Esophagus squamous epithelium (tissue), 5 donors: ENCODE measurements at regions not wholly inside any gene's neighbourhood (a gene's known extent, or its start where the extent isn't known, plus 50 kb on each side); places are given as distances from the start of the nearest gene placed in this dataset.

Experiments used
- DNase-seq: peaks from one replicate; lab custom pipeline; 2025; lab: John Stamatoyannopoulos, UW
- H3K27ac ChIP-seq, 4 donors: fragments of 200-600 bp; sonication (generic); one replicate each; pipeline ENCODE4 v1.5.1; 2016 to 2019; ENCODE audit warnings: mild to moderate bottlenecking in 1 of 4
- H3K27me3 ChIP-seq, 4 donors: fragments of 200-600 bp; sonication (generic); 1 replicate in 3 of 4; 2 replicates in 1 of 4; pipeline versions ENCODE4 v1.5.1 to v1.6.0; 2017 to 2021; ENCODE audit warnings: antibody characterized with exemption in 1 of 4
- H3K36me3 ChIP-seq, 3 donors: fragments of 200-600 bp; sonication (generic); one replicate each; pipeline ENCODE4 v1.5.1; 2016 to 2019
- H3K4me1 ChIP-seq, 3 donors: fragments of 200-600 bp; sonication (generic); one replicate each; pipeline ENCODE4 v1.5.1; 2017 to 2019
- H3K4me3 ChIP-seq, 4 donors: fragments of 200-600 bp; sonication (generic); 1 replicate in 3 of 4; 2 replicates in 1 of 4; pipeline ENCODE4 v1.5.1; 2016 to 2019; ENCODE audit warnings: mild to moderate bottlenecking in 2 of 4, moderate library complexity in 1 of 4
- H3K9me3 ChIP-seq, 3 donors: fragments of 200-600 bp; sonication (generic); one replicate each; pipeline ENCODE4 v1.5.1; 2016 to 2019
- CTCF ChIP-seq, 6 experiments: fragments of 450-650 bp in 4 of 6; fragments of 200-600 bp in 2 of 6; sonication (generic) in 2 of 6; IDR thresholded peaks; one replicate each; pipeline ENCODE4 v1.5.1; 2016 to 2019; ENCODE audit warnings: antibody characterized with exemption in 6 of 6, mild to moderate bottlenecking in 4 of 6, moderate library complexity in 4 of 6
- POLR2A ChIP-seq, 4 donors: fragments of 450-650 bp; IDR thresholded peaks; one replicate each; pipeline ENCODE4 v1.6.1; 2017; ENCODE audit warnings: antibody characterized with exemption in 4 of 4, mild to moderate bottlenecking in 4 of 4, moderate library complexity in 3 of 4
- WGBS, 2 donors: methylation state at CpG; one replicate each; pipeline ENCODE4 v1.1.5; 2018; 5-methylcytosine and 5-hydroxymethylcytosine counted together
- intact Hi-C: fragments of 100-400 bp; cut with DNase I; formaldehyde crosslinking; loops from one replicate; pipeline ENCODE4 v1.15.0; 2022
- donor health status: DM: yes; HTN: yes; CAD: no.

DNA sequence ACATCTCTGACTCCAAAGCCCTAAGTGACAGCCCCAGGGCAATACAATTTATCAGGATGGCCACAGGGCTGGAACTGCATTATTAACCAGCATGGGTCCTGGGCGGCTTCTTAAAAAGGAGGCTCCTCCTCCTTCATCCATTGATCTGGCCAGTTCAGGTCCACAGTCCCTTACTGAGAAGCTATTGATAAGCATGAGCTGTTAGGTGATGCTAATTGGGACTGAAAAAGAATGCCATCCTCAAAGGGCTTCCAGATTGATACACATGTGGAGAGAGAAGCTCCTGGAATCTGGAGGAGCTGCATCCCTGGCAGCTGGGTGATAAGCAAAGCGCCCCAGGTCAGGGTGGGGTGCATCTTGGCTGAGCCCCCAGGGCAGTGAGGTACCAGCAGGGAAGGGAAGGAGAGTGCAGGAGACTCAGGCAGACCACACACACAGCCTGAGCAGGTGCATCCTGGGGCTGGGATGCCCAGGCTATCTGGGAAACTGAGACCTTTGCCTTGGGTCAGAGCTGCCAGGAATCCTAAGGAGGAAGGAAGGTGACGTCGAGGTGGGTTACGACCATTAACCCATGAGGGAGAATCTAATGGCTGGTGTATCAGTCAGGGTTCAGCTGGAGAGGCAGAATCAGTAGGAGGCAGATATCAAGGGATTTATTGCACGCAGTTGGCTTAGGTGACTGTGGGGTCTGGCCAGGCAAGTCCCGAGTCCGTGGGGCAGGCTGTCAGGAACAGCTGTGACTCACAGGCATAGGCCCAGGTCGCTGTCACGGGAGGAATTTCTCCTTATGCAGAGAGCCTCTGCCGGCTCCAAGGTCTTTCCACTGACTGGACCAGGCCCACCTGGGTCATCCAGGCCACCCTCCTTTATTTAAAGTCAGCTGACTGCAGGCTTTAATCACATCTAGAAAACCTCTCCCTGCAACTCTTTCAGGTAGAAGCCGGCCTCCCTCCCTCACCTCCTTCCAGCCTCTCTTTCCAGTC, 261.2 kb downstream of the BMP7 start:
- Histone ChIP-seq H3K4me1 (peaks cover 0 to 13% (median 6%) of the 10 kb centered on the region in 3 donors), H3K36me3 (no peaks in the 10 kb centered on the region), H3K27me3 (peaks cover 0 to 37% (median 0%) of the 10 kb centered on the region in 4 donors), H3K9me3 (no peaks in the 10 kb centered on the region), H3K4me3 (no peak overlapping the region), H3K27ac (no peak overlapping the region)
- intact Hi-C loops = no loop called here
- 65 to 72% methylated on average over 8 to 10 of the region's 12 CpGs for WGBS, 2 donors
- no peak for DNase-seq
- no peak for TF ChIP-seq POLR2A (IDR thresholded peaks at IDR 0.05)
- no peak for TF ChIP-seq CTCF (IDR thresholded peaks at IDR 0.05)

- no peak overlapping the region for H3K4me3 ChIP-seq
- H3K4me1 ChIP-seq = no peaks in the 10 kb centered on the region
- H3K27ac ChIP-seq = no peak overlapping the region
- intact Hi-C loops = no loop called here
- TF ChIP-seq CTCF (IDR thresholded peaks at IDR 0.05) = no peak
- no peak for TF ChIP-seq POLR2A (IDR thresholded peaks at IDR 0.05)
- peaks cover 0 to 46% (median 0%) of the 10 kb centered on the region in 4 donors for H3K27me3 ChIP-seq
- H3K36me3 ChIP-seq = no peaks in the 10 kb centered on the region
- DNase-seq = no peak
- H3K9me3 ChIP-seq = no peaks in the 10 kb centered on the region
- 26 to 36% methylated on average over 10 to 11 of the region's 11 CpGs for WGBS, 2 donors
Observed at GRCh38 chr20:57006411-57007170, 259.9 kb downstream of the BMP7 start.

DNA sequence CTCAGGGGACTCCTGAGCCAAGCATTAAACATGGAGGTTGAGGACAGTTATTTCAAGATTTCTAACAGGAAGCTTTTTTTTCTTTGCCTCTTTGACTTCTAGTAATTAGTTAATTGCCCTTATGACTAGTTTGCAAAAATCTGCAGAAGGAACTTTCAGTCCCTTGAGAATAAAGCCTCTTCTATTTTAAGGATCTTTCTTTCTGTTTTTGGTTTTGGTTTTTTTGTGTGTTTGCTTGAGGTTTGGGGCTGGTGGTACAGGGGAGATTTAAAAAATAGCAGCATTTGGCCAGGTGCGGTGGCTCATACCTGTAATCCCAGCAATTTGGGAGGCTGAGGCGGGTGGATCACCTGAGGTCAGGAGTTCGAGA, 259.3 kb downstream of the BMP7 start:
- no peak overlapping the region for H3K27ac ChIP-seq
- intact Hi-C loops = no loop called here
- WGBS, 2 donors = 79 to 100% methylated on average over 1 to 3 of the region's 3 CpGs
- no peak overlapping the region for H3K4me3 ChIP-seq
- no peaks in the 10 kb centered on the region for H3K36me3 ChIP-seq
- H3K27me3 ChIP-seq = peaks cover 0 to 48% (median 0%) of the 10 kb centered on the region in 4 donors
- no peaks in the 10 kb centered on the region for H3K9me3 ChIP-seq
- no peaks in the 10 kb centered on the region for H3K4me1 ChIP-seq
- DNase-seq = no peak
- TF ChIP-seq CTCF (IDR thresholded peaks at IDR 0.05) (no peak), POLR2A (IDR thresholded peaks at IDR 0.05) (no peak)

GRCh38 chr20:57008217-57008616, 258.2 kb downstream of the BMP7 start:
- Histone ChIP-seq H3K9me3 (no peaks in the 10 kb centered on the region), H3K4me1 (peaks cover 0 to 3% (median 0%) of the 10 kb centered on the region in 3 donors), H3K36me3 (no peaks in the 10 kb centered on the region), H3K27me3 (peaks cover 0 to 51% (median 0%) of the 10 kb centered on the region in 4 donors), H3K27ac (no peak overlapping the region), H3K4me3 (no peak overlapping the region)
- intact Hi-C loops = no loop called here
- TF ChIP-seq POLR2A (IDR thresholded peaks at IDR 0.05) (no peak), CTCF (IDR thresholded peaks at IDR 0.05) (no peak)
- DNase-seq = no peak
- 19 to 33% methylated on average over 3 of the region's 3 CpGs for WGBS, 2 donors
